IPS-18c (cell line): ENCODE measurements at regions not wholly inside any gene's neighbourhood (a gene's known extent, or its start where the extent isn't known, plus 50 kb on each side); places are given as distances from the start of the nearest gene placed in this dataset.

Experiments
- H3K4me3 ChIP-seq: 2 replicates; pipeline ENCODE4 v1.7.0; 2013; ENCODE audit warnings: low read depth, mild to moderate bottlenecking, low read length, moderate library complexity; ENCODE audit not compliant: insufficient read depth
- H3K9me3 ChIP-seq: one replicate; pipeline ENCODE4 v1.6.1; 2013; ENCODE audit warnings: mild to moderate bottlenecking, low read length, moderate library complexity; ENCODE audit not compliant: control insufficient read depth, insufficient read depth

- H3K4me3 ChIP-seq, result no peak overlapping the region
- H3K9me3 ChIP-seq, result no peaks in the 10 kb centered on the region
These were observed 396.9 kb upstream of the CBLB start for GRCh38 chr3:106265704-106266103.

- no peak overlapping the region for H3K4me3 ChIP-seq
- H3K9me3 ChIP-seq, result no peaks in the 10 kb centered on the region
These were observed 399.9 kb upstream of the CBLB start for GRCh38 chr3:106268696-106269095.

GRCh38 chr3:106272302-106272701 lies 403.5 kb upstream of the CBLB start:
- H3K4me3 ChIP-seq, result no peak overlapping the region
- no peaks in the 10 kb centered on the region for H3K9me3 ChIP-seq

- H3K4me3 ChIP-seq, result no peak overlapping the region
- no peaks in the 10 kb centered on the region for H3K9me3 ChIP-seq
These were observed 406.8 kb upstream of the CBLB start for GRCh38 chr3:106275592-106275991.

GRCh38 chr3:106276151-106276550 lies 407.3 kb upstream of the CBLB start:
- Histone ChIP-seq H3K9me3 (no peaks in the 10 kb centered on the region), H3K4me3 (no peak overlapping the region)

GRCh38 chr3:106276755-106277612 lies 408.2 kb upstream of the CBLB start:
- Histone ChIP-seq H3K4me3 (no peak overlapping the region), H3K9me3 (no peaks in the 10 kb centered on the region)

- H3K9me3 ChIP-seq, result no peaks in the 10 kb centered on the region
- no peak overlapping the region for H3K4me3 ChIP-seq
These were observed 408.9 kb upstream of the CBLB start for GRCh38 chr3:106277731-106278130.

- no peaks in the 10 kb centered on the region for H3K9me3 ChIP-seq
- no peak overlapping the region for H3K4me3 ChIP-seq
These were observed 412.4 kb upstream of the CBLB start for GRCh38 chr3:106281221-106281620.

- no peak overlapping the region for H3K4me3 ChIP-seq
- no peaks in the 10 kb centered on the region for H3K9me3 ChIP-seq
These were observed 414.1 kb upstream of the CBLB start for GRCh38 chr3:106282943-106283342.

- no peak overlapping the region for H3K4me3 ChIP-seq
- H3K9me3 ChIP-seq, result no peaks in the 10 kb centered on the region
These were observed 420.0 kb upstream of the CBLB start for GRCh38 chr3:106288781-106289180.

GRCh38 chr3:106290304-106290997 lies 421.6 kb upstream of the CBLB start:
- no peak overlapping the region for H3K4me3 ChIP-seq

GRCh38 chr3:106293161-106293560 lies 424.3 kb upstream of the CBLB start:
- Histone ChIP-seq H3K9me3 (no peaks in the 10 kb centered on the region), H3K4me3 (no peak overlapping the region)

More at GRCh38 chr3:106290304-106290997, 421.6 kb upstream of the CBLB start:
- H3K9me3 ChIP-seq, result no peaks in the 10 kb centered on the region

- H3K4me3 ChIP-seq, result no peak overlapping the region
- no peaks in the 10 kb centered on the region for H3K9me3 ChIP-seq
These were observed 425.3 kb upstream of the CBLB start for GRCh38 chr3:106294121-106294520.

- H3K9me3 ChIP-seq, result no peaks in the 10 kb centered on the region
- H3K4me3 ChIP-seq, result no peak overlapping the region
These were observed 427.2 kb upstream of the CBLB start for GRCh38 chr3:106296062-106296461.

GRCh38 chr3:106299300-106300098 lies 430.7 kb upstream of the CBLB start:
- Histone ChIP-seq H3K4me3 (no peak overlapping the region), H3K9me3 (no peaks in the 10 kb centered on the region)

GRCh38 chr3:106302451-106303221 lies 433.8 kb upstream of the CBLB start:
- H3K9me3 ChIP-seq, result no peaks in the 10 kb centered on the region
- H3K4me3 ChIP-seq, result no peak overlapping the region

- no peak overlapping the region for H3K4me3 ChIP-seq
- H3K9me3 ChIP-seq, result no peaks in the 10 kb centered on the region
These were observed 435.0 kb upstream of the CBLB start for GRCh38 chr3:106303766-106304165.
